Small intestine (tissue), 7 donors: ENCODE measurements at regions not wholly inside any gene's neighbourhood (a gene's known extent, or its start where the extent isn't known, plus 50 kb on each side); places are given as distances from the start of the nearest gene placed in this dataset.

Source experiments
- DNase-seq, 2 donors: peaks; one replicate each; pipeline versions ENCODE4 v3.0.0 to v3.0.0-alpha.2; 2013
- FAIRE-seq: peaks from 2 replicates; lab custom pipeline; 2012; peaks lifted over from hg19 to GRCh38; lab: Jason Lieb, UNC
- H3K27ac ChIP-seq, 3 donors: one replicate each; pipeline ENCODE4 v1.5.1; 2013; ENCODE audit warnings: low read length in 2 of 3, mild to moderate bottlenecking in 2 of 3, control low read depth in 1 of 3, inconsistent platforms in 1 of 3, low read depth in 1 of 3, moderate library complexity in 1 of 3
- H3K27me3 ChIP-seq, 3 donors: one replicate each; pipeline ENCODE4 v1.6.1; 2013; ENCODE audit warnings: low read length in 3 of 3, inconsistent platforms in 1 of 3; ENCODE audit not compliant: control insufficient read depth in 3 of 3, insufficient read depth in 3 of 3
- H3K36me3 ChIP-seq, 3 donors: one replicate each; pipeline ENCODE4 v1.6.1; 2013; ENCODE audit warnings: low read length in 3 of 3, inconsistent platforms in 1 of 3, low read depth in 1 of 3, mild to moderate bottlenecking in 1 of 3, moderate library complexity in 1 of 3; ENCODE audit not compliant: control insufficient read depth in 3 of 3, insufficient read depth in 2 of 3
- H3K4me1 ChIP-seq, 3 donors: one replicate each; pipeline ENCODE4 v1.6.1; 2013; ENCODE audit warnings: low read length in 2 of 3, inconsistent platforms in 1 of 3, low read depth in 1 of 3, mild to moderate bottlenecking in 1 of 3, moderate library complexity in 1 of 3; ENCODE audit not compliant: control insufficient read depth in 3 of 3, insufficient read depth in 2 of 3
- H3K4me3 ChIP-seq, 3 donors: one replicate each; pipeline ENCODE4 v1.5.1; 2013; ENCODE audit warnings: low read length in 3 of 3, control low read depth in 1 of 3, inconsistent platforms in 1 of 3, low read depth in 1 of 3, mild to moderate bottlenecking in 1 of 3, moderate library complexity in 1 of 3
- H3K9me3 ChIP-seq, 2 donors: one replicate each; pipeline ENCODE4 v1.6.1; 2013; ENCODE audit warnings: low read depth in 1 of 2, low read length in 1 of 2; ENCODE audit not compliant: control insufficient read depth in 2 of 2, insufficient read depth in 1 of 2
- WGBS, 3 donors: extraction: QIAGEN DNeasy Blood & Tissue Kit; methylation state at CpG; one replicate each; pipeline ENCODE4 v1.1.7; 2013; 5-methylcytosine and 5-hydroxymethylcytosine counted together
- donor health status: healthy with polysubstance abuse.
- donor health status: control.
- donor health status: control.
- donor health status: Bipolar disorder and iron deficiency.
- donor health status: healthy.

DNA sequence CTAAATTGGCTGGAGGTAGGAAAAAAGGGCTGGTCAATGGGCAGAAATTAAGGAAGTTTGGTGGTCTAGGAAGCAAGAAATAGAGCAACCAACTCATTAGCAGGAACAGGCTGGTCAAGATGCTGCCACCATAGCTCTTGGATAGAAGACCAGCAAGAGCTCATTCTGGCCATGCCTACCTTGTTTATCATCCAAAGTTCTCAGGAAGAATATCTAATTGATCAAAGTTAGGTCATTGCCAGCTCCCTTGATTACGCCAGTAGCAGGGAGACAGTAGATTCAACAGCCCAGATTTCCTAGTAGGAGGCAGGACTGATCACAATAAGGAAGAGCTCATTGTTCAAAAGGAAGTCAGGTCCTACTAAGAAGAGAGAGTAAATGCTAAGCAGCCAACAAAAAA, 370.2 kb downstream of the GPATCH2 start:
- no peaks in the 10 kb centered on the region for H3K4me1 ChIP-seq
- H3K9me3 ChIP-seq: no peaks in the 10 kb centered on the region
- no peaks in the 10 kb centered on the region for H3K36me3 ChIP-seq
- FAIRE-seq: no peak
- no peak overlapping the region for H3K27ac ChIP-seq
- no peak overlapping the region for H3K4me3 ChIP-seq
- WGBS, 3 donors: 74 to 93% (median 90%) methylated on average over 1 of the region's 1 CpG
- H3K27me3 ChIP-seq: no peaks in the 10 kb centered on the region
- DNase-seq: no peak

DNA sequence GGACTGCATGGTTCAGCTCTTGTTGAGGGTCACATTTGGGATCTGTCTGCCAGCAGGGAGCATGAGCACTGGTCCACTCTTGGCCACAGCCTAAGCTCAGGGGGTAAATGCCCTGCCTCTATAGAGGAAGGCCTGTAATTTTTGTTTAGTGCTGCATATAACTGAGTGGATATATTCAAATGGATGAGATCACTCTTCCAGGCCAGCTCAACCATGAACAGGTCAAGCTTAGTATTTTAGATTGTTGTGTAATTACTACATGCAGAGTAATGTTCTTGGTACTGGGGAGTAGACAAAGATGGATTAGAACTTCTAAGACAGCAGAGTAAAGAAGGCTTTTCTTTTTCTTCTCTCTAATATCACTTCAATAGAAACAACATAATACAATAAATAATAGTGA, 376.9 kb downstream of the GPATCH2 start:
- FAIRE-seq: no peak
- H3K9me3 ChIP-seq: peaks cover 0 to 4% of the 10 kb centered on the region in 2 donors
- peaks cover 0 to 4% (median 0%) of the 10 kb centered on the region in 3 donors for H3K4me1 ChIP-seq

DNA sequence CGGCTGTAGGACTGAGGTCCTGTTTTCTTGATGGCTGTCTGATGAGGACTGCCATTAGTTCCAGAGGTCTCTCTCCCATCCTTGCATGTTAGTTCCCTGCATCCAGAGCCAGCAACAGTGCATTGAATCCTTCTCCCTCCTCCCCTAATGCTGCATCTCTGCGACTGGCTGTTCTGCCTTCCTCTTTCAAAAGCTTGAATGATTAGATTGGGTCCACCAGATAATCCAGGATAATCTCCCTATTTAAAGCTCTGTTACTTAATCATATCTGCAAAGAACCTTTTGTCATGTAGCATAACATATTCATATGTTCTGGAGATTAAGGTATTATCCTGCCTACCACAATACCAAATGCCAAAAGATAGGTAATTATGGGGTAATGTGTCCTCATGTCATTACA, 377.5 kb downstream of the GPATCH2 start:
- H3K27ac ChIP-seq: no peak overlapping the region
- H3K27me3 ChIP-seq: no peaks in the 10 kb centered on the region
- H3K36me3 ChIP-seq: no peaks in the 10 kb centered on the region
- no peak for FAIRE-seq
- peaks cover 0 to 4% of the 10 kb centered on the region in 2 donors for H3K9me3 ChIP-seq
- no peak for DNase-seq
- peaks cover 0 to 4% (median 0%) of the 10 kb centered on the region in 3 donors for H3K4me1 ChIP-seq
- 85 to 94% (median 90%) methylated on average over 2 of the region's 2 CpGs for WGBS, 3 donors
- H3K4me3 ChIP-seq: no peak overlapping the region

More for the DNA sequence above, 376.9 kb downstream of the GPATCH2 start:
- no peaks in the 10 kb centered on the region for H3K36me3 ChIP-seq
- no peak overlapping the region for H3K27ac ChIP-seq
- H3K4me3 ChIP-seq: no peak overlapping the region
- no peak for DNase-seq
- no peaks in the 10 kb centered on the region for H3K27me3 ChIP-seq

DNA sequence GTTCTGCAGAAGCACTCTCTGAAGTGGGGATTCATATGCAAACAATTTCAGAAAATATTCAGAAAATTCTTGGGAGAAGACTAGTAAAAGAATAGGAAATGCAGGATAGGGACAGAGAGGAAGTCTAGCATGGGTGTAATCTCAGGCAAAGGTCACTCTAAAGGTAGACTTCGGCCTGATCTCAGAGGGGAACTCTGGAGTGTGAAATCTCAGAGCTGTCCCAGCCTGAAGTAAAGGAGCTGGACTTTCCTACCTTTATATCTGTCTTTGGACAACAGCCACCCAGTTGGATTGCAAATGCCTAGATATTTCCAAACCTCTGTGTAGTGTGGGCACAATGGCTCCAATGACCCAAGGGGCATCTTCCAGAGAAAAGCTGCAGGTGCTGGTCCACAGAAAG, 379.8 kb downstream of the GPATCH2 start:
- H3K27ac ChIP-seq: no peak overlapping the region
- H3K4me1 ChIP-seq: peaks cover 0 to 4% (median 0%) of the 10 kb centered on the region in 3 donors
- no peak for FAIRE-seq
- 30 to 54% (median 31%) methylated on average over 1 of the region's 1 CpG for WGBS, 3 donors
- no peaks in the 10 kb centered on the region for H3K27me3 ChIP-seq
- H3K4me3 ChIP-seq: no peak overlapping the region
- H3K36me3 ChIP-seq: no peaks in the 10 kb centered on the region
- H3K9me3 ChIP-seq: peaks cover 0 to 4% of the 10 kb centered on the region in 2 donors
- peak; percentile 59 to 60 for DNase-seq

DNA sequence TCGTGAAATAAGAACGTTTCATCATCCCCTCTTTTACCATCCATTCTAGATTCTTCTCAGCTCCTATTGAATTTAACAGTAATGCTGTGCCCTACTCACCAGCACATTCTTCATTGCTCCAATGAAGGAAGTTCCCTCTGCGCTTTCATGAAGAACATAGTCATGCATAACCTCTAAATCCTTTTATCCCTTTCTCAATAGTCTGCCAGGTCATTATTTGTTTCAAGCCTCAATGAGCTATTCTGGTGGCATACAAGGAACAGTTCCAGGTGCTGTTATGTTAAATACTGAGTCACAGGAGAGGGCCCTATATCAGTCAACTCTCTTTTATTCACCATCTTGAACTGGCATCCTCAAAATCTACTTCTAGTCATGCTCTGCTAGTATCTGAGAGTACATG, 381.0 kb downstream of the GPATCH2 start:
- H3K4me1 ChIP-seq: peaks cover 0 to 4% (median 0%) of the 10 kb centered on the region in 3 donors
- 79 to 93% (median 88%) methylated on average over 3 of the region's 3 CpGs for WGBS, 3 donors
- H3K4me3 ChIP-seq: no peak overlapping the region
- no peaks in the 10 kb centered on the region for H3K27me3 ChIP-seq
- no peak for FAIRE-seq
- DNase-seq: no peak
- peaks cover 0 to 4% of the 10 kb centered on the region in 2 donors for H3K9me3 ChIP-seq
- no peak overlapping the region for H3K27ac ChIP-seq
- H3K36me3 ChIP-seq: no peaks in the 10 kb centered on the region

DNA sequence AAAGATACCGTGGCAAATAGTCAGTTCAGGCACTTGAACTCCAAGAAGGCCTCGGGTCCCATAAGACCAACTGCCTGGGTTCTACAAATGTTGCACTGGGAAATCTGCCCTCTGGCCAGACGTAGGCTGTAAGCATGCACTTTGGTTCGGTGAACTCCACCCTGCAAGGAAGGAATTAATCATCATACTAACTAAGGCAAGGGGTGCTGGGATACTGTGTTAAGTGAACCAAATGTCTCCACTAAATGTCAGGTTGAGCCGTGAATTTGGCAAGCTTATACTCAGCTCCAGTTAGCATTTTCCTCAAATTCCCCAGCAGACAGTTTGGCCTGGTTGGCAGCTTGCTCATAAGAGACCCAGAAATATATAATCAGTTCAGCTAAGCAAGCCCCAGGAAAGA, 385.9 kb downstream of the GPATCH2 start:
- FAIRE-seq: no peak
- DNase-seq: peak; percentile 24 to 46
- no peaks in the 10 kb centered on the region for H3K36me3 ChIP-seq
- no peak overlapping the region for H3K4me3 ChIP-seq
- 39 to 51% (median 43%) methylated on average over 5 of the region's 5 CpGs for WGBS, 3 donors
- no peaks in the 10 kb centered on the region for H3K4me1 ChIP-seq
- no peaks in the 10 kb centered on the region for H3K27me3 ChIP-seq
- H3K27ac ChIP-seq: no peak overlapping the region
- H3K9me3 ChIP-seq: no peaks in the 10 kb centered on the region

DNA sequence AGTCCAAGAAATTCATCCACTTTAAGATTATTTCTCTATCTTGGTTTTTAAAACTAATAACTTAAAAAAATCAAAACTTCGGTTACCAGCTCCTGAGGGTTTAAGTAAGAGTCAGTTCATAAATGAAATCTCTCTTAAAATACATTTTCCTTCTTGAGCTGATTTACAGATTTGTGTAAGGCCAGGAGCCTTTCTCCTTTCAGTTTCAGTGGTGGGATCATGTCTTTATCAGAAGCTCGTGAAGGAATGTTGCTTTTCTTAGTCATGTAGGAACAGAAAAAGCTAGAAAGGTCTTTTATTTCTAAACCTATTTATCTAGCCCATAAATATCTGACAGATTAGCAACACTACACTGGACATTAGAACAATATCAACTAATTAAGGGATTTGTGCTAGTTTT, 390.2 kb downstream of the GPATCH2 start:
- FAIRE-seq: no peak
- no peak overlapping the region for H3K4me3 ChIP-seq
- H3K27me3 ChIP-seq: no peaks in the 10 kb centered on the region
- no peaks in the 10 kb centered on the region for H3K36me3 ChIP-seq
- no peak for DNase-seq
- WGBS, 3 donors: 53 to 63% (median 61%) methylated on average over 2 of the region's 2 CpGs
- H3K9me3 ChIP-seq: peaks cover 0 to 2% of the 10 kb centered on the region in 2 donors
- H3K4me1 ChIP-seq: no peaks in the 10 kb centered on the region
- no peak overlapping the region for H3K27ac ChIP-seq

DNA sequence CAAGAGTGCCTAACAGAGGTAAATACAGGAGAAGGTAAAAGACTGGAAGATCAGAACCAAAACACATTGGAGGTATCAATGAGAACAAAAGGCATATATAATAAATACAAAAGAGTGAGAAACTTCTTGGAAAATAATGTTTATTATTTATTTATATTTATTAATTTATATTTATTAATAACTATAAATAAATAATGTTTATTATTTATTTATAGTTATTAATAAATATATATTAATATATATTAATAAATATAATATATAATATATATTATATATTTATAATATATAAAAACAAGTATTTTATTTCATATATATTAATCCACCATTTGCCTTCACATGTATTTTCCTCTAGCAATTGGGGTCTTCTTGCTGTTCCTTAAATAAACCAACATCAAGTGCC, 391.9 kb downstream of the GPATCH2 start:
- FAIRE-seq (peak; percentile 80), DNase-seq (no peak)
- H3K27me3 ChIP-seq: no peaks in the 10 kb centered on the region
- peaks cover 0 to 2% of the 10 kb centered on the region in 2 donors for H3K9me3 ChIP-seq
- no peak overlapping the region for H3K27ac ChIP-seq
- H3K4me1 ChIP-seq: no peaks in the 10 kb centered on the region
- no peaks in the 10 kb centered on the region for H3K36me3 ChIP-seq
- H3K4me3 ChIP-seq: no peak overlapping the region

DNA sequence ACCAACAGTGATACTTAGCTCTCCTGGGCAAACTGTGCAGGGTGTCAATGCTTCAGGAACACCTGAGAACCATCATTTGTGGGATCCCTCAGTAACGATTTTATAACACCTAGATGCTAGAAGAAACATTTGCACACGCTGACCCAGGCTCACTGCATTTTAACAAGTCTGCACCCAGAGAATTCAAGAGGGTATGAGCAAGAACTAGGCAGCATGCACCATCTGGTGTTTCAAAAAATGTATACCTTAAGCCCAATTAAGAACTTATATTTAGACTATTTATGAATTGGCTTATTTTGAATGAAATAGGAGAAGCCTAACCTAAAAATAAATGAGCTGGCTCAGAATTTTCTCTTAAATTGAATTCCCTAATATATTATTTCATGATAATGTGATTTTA, 400.5 kb downstream of the GPATCH2 start:
- no peak for DNase-seq

More for the DNA sequence above, 400.5 kb downstream of the GPATCH2 start:
- Histone ChIP-seq H3K9me3 (no peaks in the 10 kb centered on the region), H3K4me1 (no peaks in the 10 kb centered on the region), H3K27ac (no peak overlapping the region), H3K36me3 (no peaks in the 10 kb centered on the region), H3K27me3 (no peaks in the 10 kb centered on the region), H3K4me3 (no peak overlapping the region)
- no peak for FAIRE-seq
- WGBS, 3 donors: 38 to 62% (median 44%) methylated on average over 2 of the region's 2 CpGs
